Central memory CD8-positive, alpha-beta T cell (primary cell): ENCODE measurements at regions not wholly inside any gene's neighbourhood (a gene's known extent, or its start where the extent isn't known, plus 50 kb on each side); places are given as distances from the start of the nearest gene placed in this dataset.

Experiments
- ATAC-seq: fragments of 150-1000 bp; cut with Tn5 transposase; replicated peaks from 2 replicates; pipeline ENCODE4 v1.10.0; 2022; ENCODE audit warnings: mild to moderate bottlenecking, moderate FRiP score, moderate number of reproducible peaks; ENCODE audit not compliant: poor library complexity, severe bottlenecking; ENCODE audit errors: extremely low read depth
- DNase-seq, 2 donors: peaks; one replicate each; pipeline ENCODE4 v3.0.0; 2021; ENCODE audit warnings: low spot score in 2 of 2
- H3K27ac Mint-ChIP-seq: one replicate; pipeline ENCODE4 v1.8.0; 2022; ENCODE audit warnings: low read depth, mild to moderate bottlenecking, moderate library complexity, mixed read lengths
- H3K27me3 Mint-ChIP-seq: one replicate; pipeline ENCODE4 v1.8.0; 2022; ENCODE audit warnings: mixed read lengths
- H3K36me3 Mint-ChIP-seq: one replicate; pipeline ENCODE4 v1.8.0; 2022; ENCODE audit warnings: mild to moderate bottlenecking, moderate library complexity, mixed read lengths; ENCODE audit not compliant: insufficient read depth
- H3K4me1 Mint-ChIP-seq: one replicate; pipeline ENCODE4 v1.8.0; 2022; ENCODE audit warnings: mixed read lengths
- H3K4me3 Mint-ChIP-seq: one replicate; pipeline ENCODE4 v1.8.0; 2022; ENCODE audit warnings: mild to moderate bottlenecking, moderate library complexity, mixed read lengths
- H3K9me3 Mint-ChIP-seq: one replicate; pipeline ENCODE4 v1.8.0; 2022; ENCODE audit warnings: mixed read lengths

- H3K36me3 Mint-ChIP-seq = no peaks in the 10 kb centered on the region
- no peak overlapping the region for H3K4me3 Mint-ChIP-seq
- H3K4me1 Mint-ChIP-seq = no peaks in the 10 kb centered on the region
- DNase-seq (no peak), ATAC-seq (no peak)
- no peaks in the 10 kb centered on the region for H3K27me3 Mint-ChIP-seq
- H3K27ac Mint-ChIP-seq = no peak overlapping the region
- peaks cover 6% of the 10 kb centered on the region for H3K9me3 Mint-ChIP-seq
Measured at GRCh38 chr5:98604721-98605425, 168.6 kb upstream of the RGMB start.

- Mint-ChIP-seq H3K36me3 (no peaks in the 10 kb centered on the region), H3K27ac (no peak overlapping the region), H3K27me3 (no peaks in the 10 kb centered on the region), H3K9me3 (peaks cover 6% of the 10 kb centered on the region), H3K4me3 (no peak overlapping the region), H3K4me1 (no peaks in the 10 kb centered on the region)
- no peak for DNase-seq
- no peak for ATAC-seq
Measured at GRCh38 chr5:98605426-98605825, 168.0 kb upstream of the RGMB start.

- no peaks in the 10 kb centered on the region for H3K27me3 Mint-ChIP-seq
- no peak for ATAC-seq
- H3K36me3 Mint-ChIP-seq = no peaks in the 10 kb centered on the region
Measured at GRCh38 chr5:98606961-98607360, 166.5 kb upstream of the RGMB start.

GRCh38 chr5:98608052-98608451, 165.4 kb upstream of the RGMB start:
- H3K36me3 Mint-ChIP-seq = no peaks in the 10 kb centered on the region
- no peak for DNase-seq
- H3K4me1 Mint-ChIP-seq = no peaks in the 10 kb centered on the region
- no peaks in the 10 kb centered on the region for H3K9me3 Mint-ChIP-seq
- no peak overlapping the region for H3K4me3 Mint-ChIP-seq
- no peaks in the 10 kb centered on the region for H3K27me3 Mint-ChIP-seq
- ATAC-seq = no peak
- no peak overlapping the region for H3K27ac Mint-ChIP-seq

More at GRCh38 chr5:98606961-98607360, 166.5 kb upstream of the RGMB start:
- no peak overlapping the region for H3K27ac Mint-ChIP-seq
- DNase-seq = no peak
- H3K9me3 Mint-ChIP-seq = peaks cover 5% of the 10 kb centered on the region
- no peak overlapping the region for H3K4me3 Mint-ChIP-seq
- H3K4me1 Mint-ChIP-seq = no peaks in the 10 kb centered on the region

- ATAC-seq = no peak
- DNase-seq = no peak
- no peaks in the 10 kb centered on the region for H3K9me3 Mint-ChIP-seq
- H3K27ac Mint-ChIP-seq = no peak overlapping the region
- H3K36me3 Mint-ChIP-seq = no peaks in the 10 kb centered on the region
- H3K4me3 Mint-ChIP-seq = no peak overlapping the region
- no peaks in the 10 kb centered on the region for H3K4me1 Mint-ChIP-seq
- H3K27me3 Mint-ChIP-seq = no peaks in the 10 kb centered on the region
Measured at GRCh38 chr5:98614341-98614740, 159.1 kb upstream of the RGMB start.

GRCh38 chr5:98621821-98622220, 151.6 kb upstream of the RGMB start:
- ATAC-seq = no peak
- Mint-ChIP-seq H3K27me3 (no peaks in the 10 kb centered on the region), H3K27ac (no peak overlapping the region), H3K36me3 (no peaks in the 10 kb centered on the region), H3K4me3 (no peak overlapping the region), H3K9me3 (no peaks in the 10 kb centered on the region), H3K4me1 (no peaks in the 10 kb centered on the region)
- DNase-seq = no peak

GRCh38 chr5:98624145-98624880, 149.2 kb upstream of the RGMB start:
- ATAC-seq (no peak), DNase-seq (no peak)
- H3K27me3 Mint-ChIP-seq = no peaks in the 10 kb centered on the region

GRCh38 chr5:98627121-98627520, 146.3 kb upstream of the RGMB start:
- no peaks in the 10 kb centered on the region for H3K4me1 Mint-ChIP-seq
- no peaks in the 10 kb centered on the region for H3K36me3 Mint-ChIP-seq
- no peak for DNase-seq
- no peaks in the 10 kb centered on the region for H3K9me3 Mint-ChIP-seq
- no peak overlapping the region for H3K4me3 Mint-ChIP-seq
- no peaks in the 10 kb centered on the region for H3K27me3 Mint-ChIP-seq
- ATAC-seq = no peak
- H3K27ac Mint-ChIP-seq = no peak overlapping the region

More at GRCh38 chr5:98624145-98624880, 149.2 kb upstream of the RGMB start:
- Mint-ChIP-seq H3K36me3 (no peaks in the 10 kb centered on the region), H3K4me3 (no peak overlapping the region), H3K27ac (no peak overlapping the region), H3K4me1 (no peaks in the 10 kb centered on the region), H3K9me3 (no peaks in the 10 kb centered on the region)

- Mint-ChIP-seq H3K4me3 (no peak overlapping the region), H3K27me3 (no peaks in the 10 kb centered on the region), H3K9me3 (peaks cover 5% of the 10 kb centered on the region), H3K36me3 (peaks cover 2% of the 10 kb centered on the region), H3K27ac (no peak overlapping the region), H3K4me1 (no peaks in the 10 kb centered on the region)
- ATAC-seq = no peak
- DNase-seq = no peak
Measured at GRCh38 chr5:98630621-98631020, 142.8 kb upstream of the RGMB start.

GRCh38 chr5:98631311-98632054, 142.0 kb upstream of the RGMB start:
- no peak overlapping the region for H3K27ac Mint-ChIP-seq
- H3K4me3 Mint-ChIP-seq = no peak overlapping the region
- H3K4me1 Mint-ChIP-seq = no peaks in the 10 kb centered on the region
- DNase-seq (no peak), ATAC-seq (no peak)
- H3K36me3 Mint-ChIP-seq = peaks cover 2% of the 10 kb centered on the region
- no peaks in the 10 kb centered on the region for H3K27me3 Mint-ChIP-seq
- H3K9me3 Mint-ChIP-seq = peaks cover 5% of the 10 kb centered on the region

- Mint-ChIP-seq H3K9me3 (peaks cover 5% of the 10 kb centered on the region), H3K36me3 (peaks cover 2% of the 10 kb centered on the region), H3K4me3 (no peak overlapping the region), H3K27me3 (no peaks in the 10 kb centered on the region), H3K4me1 (no peaks in the 10 kb centered on the region), H3K27ac (no peak overlapping the region)
- ATAC-seq = no peak
- DNase-seq = no peak
Measured at GRCh38 chr5:98635656-98636055, 137.8 kb upstream of the RGMB start.

GRCh38 chr5:98637116-98637515, 136.3 kb upstream of the RGMB start:
- H3K36me3 Mint-ChIP-seq = peaks cover 2% of the 10 kb centered on the region
- H3K27ac Mint-ChIP-seq = no peak overlapping the region
- no peak overlapping the region for H3K4me3 Mint-ChIP-seq
- H3K9me3 Mint-ChIP-seq = peaks cover 5% of the 10 kb centered on the region
- ATAC-seq = no peak
- H3K27me3 Mint-ChIP-seq = no peaks in the 10 kb centered on the region
- no peak for DNase-seq
- no peaks in the 10 kb centered on the region for H3K4me1 Mint-ChIP-seq

- Mint-ChIP-seq H3K4me1 (no peaks in the 10 kb centered on the region), H3K27me3 (no peaks in the 10 kb centered on the region), H3K9me3 (peaks cover 5% of the 10 kb centered on the region), H3K4me3 (no peak overlapping the region), H3K27ac (no peak overlapping the region), H3K36me3 (peaks cover 2% of the 10 kb centered on the region)
- ATAC-seq (no peak), DNase-seq (no peak)
Measured at GRCh38 chr5:98637557-98637956, 135.9 kb upstream of the RGMB start.
